HuH-7.5 (cell line): ENCODE measurements at regions not wholly inside any gene's neighbourhood (a gene's known extent, or its start where the extent isn't known, plus 50 kb on each side); places are given as distances from the start of the nearest gene placed in this dataset.
A peak's percentile ranks its signal among the peaks of the same experiment; 100 is the strongest.

ENCODE experiments used
- DNase-seq: peaks from one replicate; pipeline ENCODE4 v3.0.0; 2011; ENCODE audit warnings: low spot score

- no peak for DNase-seq
Measured at GRCh38 chr17:15177343-15177742, 87.8 kb downstream of the PMP22 start.

GRCh38 chr17:15175356-15175755, 89.8 kb downstream of the PMP22 start:
- no peak for DNase-seq

- DNase-seq: peak; percentile 40
Measured at GRCh38 chr17:15171167-15172047, 93.7 kb downstream of the PMP22 start.

GRCh38 chr17:15169676-15170075, 95.5 kb downstream of the PMP22 start:
- no peak for DNase-seq

GRCh38 chr17:15168379-15168778, 96.7 kb downstream of the PMP22 start:
- no peak for DNase-seq

GRCh38 chr17:15161395-15161794, 103.7 kb downstream of the PMP22 start:
- no peak for DNase-seq

- no peak for DNase-seq
Measured at GRCh38 chr17:15157051-15157450, 108.1 kb downstream of the PMP22 start.

- no peak for DNase-seq
Measured at GRCh38 chr17:15154618-15155017, 110.5 kb downstream of the PMP22 start.

GRCh38 chr17:15145621-15146020, 119.5 kb downstream of the PMP22 start:
- no peak for DNase-seq

- DNase-seq: no peak
Measured at GRCh38 chr17:15143524-15143923, 121.6 kb downstream of the PMP22 start.

GRCh38 chr17:15134363-15134762, 130.8 kb downstream of the PMP22 start:
- no peak for DNase-seq

- no peak for DNase-seq
Measured at GRCh38 chr17:15133826-15134225, 131.3 kb downstream of the PMP22 start.

- no peak for DNase-seq
Measured at GRCh38 chr17:15133143-15133542, 132.0 kb downstream of the PMP22 start.

GRCh38 chr17:15130426-15130825, 134.7 kb downstream of the PMP22 start:
- DNase-seq: no peak

GRCh38 chr17:15129986-15130385, 135.1 kb downstream of the PMP22 start:
- no peak for DNase-seq

- no peak for DNase-seq
Measured at GRCh38 chr17:15124746-15125145, 140.4 kb downstream of the PMP22 start.

GRCh38 chr17:15124264-15124595, 140.9 kb downstream of the PMP22 start:
- DNase-seq: no peak

- no peak for DNase-seq
Measured at GRCh38 chr17:15123593-15124263, 141.4 kb downstream of the PMP22 start.

GRCh38 chr17:15122857-15123256, 142.3 kb downstream of the PMP22 start:
- no peak for DNase-seq

- DNase-seq: no peak
Measured at GRCh38 chr17:15121426-15121825, 143.7 kb downstream of the PMP22 start.

GRCh38 chr17:15119968-15120367, 145.2 kb downstream of the PMP22 start:
- no peak for DNase-seq

GRCh38 chr17:15117239-15117638, 147.9 kb downstream of the PMP22 start:
- no peak for DNase-seq

GRCh38 chr17:15112846-15113617, 152.1 kb downstream of the PMP22 start:
- no peak for DNase-seq
